ENCODE measurements at regions not wholly inside any gene's neighbourhood (a gene's known extent, or its start where the extent isn't known, plus 50 kb on each side); places are given as distances from the start of the nearest gene placed in this dataset.

- no peak overlapping the region for H3K9ac ChIP-seq (ENCODE audit: insufficient read length, low read depth)
- H3K4me1 ChIP-seq (ENCODE audit: insufficient read depth, insufficient read length), result no peaks in the 10 kb centered on the region
- DNase-seq (ENCODE audit: low read depth, low spot score), result no peak
- no peaks in the 10 kb centered on the region for H3K36me3 ChIP-seq (ENCODE audit: insufficient read depth, insufficient read length, low read length)
- no peaks in the 10 kb centered on the region for H3K9me3 ChIP-seq (ENCODE audit: insufficient read depth, low read length)
- H3K4me3 ChIP-seq (ENCODE audit: insufficient read length, low read depth), result no peak overlapping the region
- H3K27me3 ChIP-seq (ENCODE audit: insufficient read depth, insufficient read length), result no peaks in the 10 kb centered on the region
- TF ChIP-seq YY1 (IDR thresholded peaks at IDR 0.05; ENCODE audit: insufficient read depth, insufficient read length), result no peak
- no peak for TF ChIP-seq SUZ12 (IDR thresholded peaks at IDR 0.05; ENCODE audit: extremely low read depth, insufficient read depth, insufficient read length)
- TF ChIP-seq ZNF274 (IDR thresholded peaks at IDR 0.05; ENCODE audit: low read depth, low read length), result no peak
Observed at GRCh38 chr3:152096280-152096906, 172.3 kb upstream of the MBNL1 start.

- H3K4me1 ChIP-seq (ENCODE audit: insufficient read depth, insufficient read length), result no peaks in the 10 kb centered on the region
- H3K9ac ChIP-seq (ENCODE audit: insufficient read length, low read depth), result no peak overlapping the region
- no peak for TF ChIP-seq SUZ12 (IDR thresholded peaks at IDR 0.05; ENCODE audit: extremely low read depth, insufficient read depth, insufficient read length)
- no peak for TF ChIP-seq ZNF274 (IDR thresholded peaks at IDR 0.05; ENCODE audit: low read depth, low read length)
- TF ChIP-seq YY1 (IDR thresholded peaks at IDR 0.05; ENCODE audit: insufficient read depth, insufficient read length), result no peak
- H3K9me3 ChIP-seq (ENCODE audit: insufficient read depth, low read length), result no peaks in the 10 kb centered on the region
- H3K4me3 ChIP-seq (ENCODE audit: insufficient read length, low read depth), result no peak overlapping the region
- no peak for DNase-seq (ENCODE audit: low read depth, low spot score)
- no peaks in the 10 kb centered on the region for H3K36me3 ChIP-seq (ENCODE audit: insufficient read depth, insufficient read length, low read length)
- no peaks in the 10 kb centered on the region for H3K27me3 ChIP-seq (ENCODE audit: insufficient read depth, insufficient read length)
Observed at GRCh38 chr3:152097120-152097519, 171.6 kb upstream of the MBNL1 start.

- H3K4me3 ChIP-seq (ENCODE audit: insufficient read length, low read depth), result no peak overlapping the region
- DNase-seq (ENCODE audit: low read depth, low spot score), result no peak
- H3K27me3 ChIP-seq (ENCODE audit: insufficient read depth, insufficient read length), result no peaks in the 10 kb centered on the region
- H3K4me1 ChIP-seq (ENCODE audit: insufficient read depth, insufficient read length), result no peaks in the 10 kb centered on the region
- no peak overlapping the region for H3K9ac ChIP-seq (ENCODE audit: insufficient read length, low read depth)
- no peaks in the 10 kb centered on the region for H3K9me3 ChIP-seq (ENCODE audit: insufficient read depth, low read length)
- TF ChIP-seq ZNF274 (IDR thresholded peaks at IDR 0.05; ENCODE audit: low read depth, low read length), result no peak
- no peak for TF ChIP-seq SUZ12 (IDR thresholded peaks at IDR 0.05; ENCODE audit: extremely low read depth, insufficient read depth, insufficient read length)
- no peak for TF ChIP-seq YY1 (IDR thresholded peaks at IDR 0.05; ENCODE audit: insufficient read depth, insufficient read length)
- H3K36me3 ChIP-seq (ENCODE audit: insufficient read depth, insufficient read length, low read length), result no peaks in the 10 kb centered on the region
Observed at GRCh38 chr3:152097770-152098169, 171.0 kb upstream of the MBNL1 start.

DNA sequence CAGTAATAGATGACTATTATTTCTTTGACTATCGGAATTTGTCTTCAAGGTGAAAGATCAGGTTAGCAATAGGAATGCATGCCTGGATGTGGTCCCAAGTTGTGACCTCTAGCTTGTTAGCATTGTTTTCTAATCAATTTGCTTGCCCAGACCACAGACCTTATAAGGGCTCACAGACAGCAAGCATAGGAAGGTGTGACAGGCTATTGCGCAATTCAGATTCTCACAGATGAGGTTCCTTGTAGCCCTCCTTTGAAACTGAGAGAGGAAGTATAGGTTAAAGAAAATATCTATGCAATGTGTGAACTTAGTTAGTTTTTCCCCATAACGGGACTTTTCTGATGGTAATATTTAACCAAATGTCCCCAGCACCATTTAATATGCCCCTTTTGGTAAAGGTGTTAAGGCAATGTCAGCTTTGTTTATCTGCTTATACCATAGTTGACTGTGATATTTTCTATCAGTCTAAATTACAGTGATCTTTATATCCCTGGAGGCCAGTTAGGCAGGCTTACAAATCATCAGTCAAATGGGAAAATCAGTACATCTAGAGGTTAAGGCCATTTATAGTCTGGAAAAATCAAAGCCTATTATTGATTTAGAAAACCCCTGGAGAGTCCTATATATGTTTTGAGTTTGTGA lies 168.1 kb upstream of the MBNL1 start:
- DNase-seq (ENCODE audit: low read depth, low spot score), result no peak
- Histone ChIP-seq H3K27me3 (ENCODE audit: insufficient read depth, insufficient read length) (no peaks in the 10 kb centered on the region), H3K9me3 (ENCODE audit: insufficient read depth, low read length) (no peaks in the 10 kb centered on the region), H3K9ac (ENCODE audit: insufficient read length, low read depth) (no peak overlapping the region), H3K4me1 (ENCODE audit: insufficient read depth, insufficient read length) (no peaks in the 10 kb centered on the region), H3K36me3 (ENCODE audit: insufficient read depth, insufficient read length, low read length) (no peaks in the 10 kb centered on the region), H3K4me3 (ENCODE audit: insufficient read length, low read depth) (no peak overlapping the region)
- TF ChIP-seq ZNF274 (IDR thresholded peaks at IDR 0.05; ENCODE audit: low read depth, low read length) (no peak), SUZ12 (IDR thresholded peaks at IDR 0.05; ENCODE audit: extremely low read depth, insufficient read depth, insufficient read length) (no peak), YY1 (IDR thresholded peaks at IDR 0.05; ENCODE audit: insufficient read depth, insufficient read length) (no peak)

GRCh38 chr3:152102410-152102809 lies 166.3 kb upstream of the MBNL1 start:
- TF ChIP-seq YY1 (IDR thresholded peaks at IDR 0.05; ENCODE audit: insufficient read depth, insufficient read length), result no peak
- no peak for TF ChIP-seq SUZ12 (IDR thresholded peaks at IDR 0.05; ENCODE audit: extremely low read depth, insufficient read depth, insufficient read length)
- TF ChIP-seq ZNF274 (IDR thresholded peaks at IDR 0.05; ENCODE audit: low read depth, low read length), result no peak
- no peaks in the 10 kb centered on the region for H3K27me3 ChIP-seq (ENCODE audit: insufficient read depth, insufficient read length)
- H3K9me3 ChIP-seq (ENCODE audit: insufficient read depth, low read length), result no peaks in the 10 kb centered on the region
- H3K4me1 ChIP-seq (ENCODE audit: insufficient read depth, insufficient read length), result no peaks in the 10 kb centered on the region
- no peak for DNase-seq (ENCODE audit: low read depth, low spot score)
- H3K4me3 ChIP-seq (ENCODE audit: insufficient read length, low read depth), result no peak overlapping the region
- no peak overlapping the region for H3K9ac ChIP-seq (ENCODE audit: insufficient read length, low read depth)
- H3K36me3 ChIP-seq (ENCODE audit: insufficient read depth, insufficient read length, low read length), result no peaks in the 10 kb centered on the region

GRCh38 chr3:152103257-152103656 lies 165.5 kb upstream of the MBNL1 start:
- no peaks in the 10 kb centered on the region for H3K9me3 ChIP-seq (ENCODE audit: insufficient read depth, low read length)
- no peak for TF ChIP-seq SUZ12 (IDR thresholded peaks at IDR 0.05; ENCODE audit: extremely low read depth, insufficient read depth, insufficient read length)
- no peak for TF ChIP-seq YY1 (IDR thresholded peaks at IDR 0.05; ENCODE audit: insufficient read depth, insufficient read length)
- TF ChIP-seq ZNF274 (IDR thresholded peaks at IDR 0.05; ENCODE audit: low read depth, low read length), result no peak
- no peaks in the 10 kb centered on the region for H3K27me3 ChIP-seq (ENCODE audit: insufficient read depth, insufficient read length)
- H3K9ac ChIP-seq (ENCODE audit: insufficient read length, low read depth), result no peak overlapping the region
- H3K4me3 ChIP-seq (ENCODE audit: insufficient read length, low read depth), result no peak overlapping the region
- H3K36me3 ChIP-seq (ENCODE audit: insufficient read depth, insufficient read length, low read length), result no peaks in the 10 kb centered on the region
- no peaks in the 10 kb centered on the region for H3K4me1 ChIP-seq (ENCODE audit: insufficient read depth, insufficient read length)
- no peak for DNase-seq (ENCODE audit: low read depth, low spot score)

GRCh38 chr3:152104847-152105415 lies 163.8 kb upstream of the MBNL1 start:
- DNase-seq (ENCODE audit: low read depth, low spot score), result no peak
- Histone ChIP-seq H3K36me3 (ENCODE audit: insufficient read depth, insufficient read length, low read length) (no peaks in the 10 kb centered on the region), H3K27me3 (ENCODE audit: insufficient read depth, insufficient read length) (no peaks in the 10 kb centered on the region), H3K9ac (ENCODE audit: insufficient read length, low read depth) (no peak overlapping the region), H3K4me1 (ENCODE audit: insufficient read depth, insufficient read length) (no peaks in the 10 kb centered on the region), H3K4me3 (ENCODE audit: insufficient read length, low read depth) (no peak overlapping the region), H3K9me3 (ENCODE audit: insufficient read depth, low read length) (no peaks in the 10 kb centered on the region)
- TF ChIP-seq SUZ12 (IDR thresholded peaks at IDR 0.05; ENCODE audit: extremely low read depth, insufficient read depth, insufficient read length) (no peak), YY1 (IDR thresholded peaks at IDR 0.05; ENCODE audit: insufficient read depth, insufficient read length) (no peak), ZNF274 (IDR thresholded peaks at IDR 0.05; ENCODE audit: low read depth, low read length) (no peak)

All from NT2/D1 (cell line).